OCI-LY1 (cell line): ENCODE measurements at regions not wholly inside any gene's neighbourhood (a gene's known extent, or its start where the extent isn't known, plus 50 kb on each side); places are given as distances from the start of the nearest gene placed in this dataset.

Experiments used
- H2AFZ ChIP-seq: fragments of 200-600 bp; sonication (generic), shearing (Covaris generic); 2 replicates; pipeline ENCODE4 v1.6.0; 2014; ENCODE audit warnings: antibody characterized with exemption, mild to moderate bottlenecking, low read length
- H3F3A ChIP-seq: fragments of 200-600 bp; sonication (generic), shearing (Covaris generic); 2 replicates; pipeline ENCODE4 v1.6.0; 2014; ENCODE audit warnings: mild to moderate bottlenecking, antibody characterized with exemption, low read length, moderate library complexity; ENCODE audit not compliant: insufficient read depth
- H3K27ac ChIP-seq: fragments of 200-600 bp; sonication (generic); 2 replicates; pipeline ENCODE4 v1.5.1; 2014; ENCODE audit warnings: low read length, mixed run types, mild to moderate bottlenecking, low read depth; ENCODE audit not compliant: poor library complexity, severe bottlenecking
- H3K27me3 ChIP-seq: fragments of 200-600 bp; sonication (generic); 2 replicates; pipeline ENCODE4 v1.6.0; 2014; ENCODE audit warnings: antibody characterized with exemption, mild to moderate bottlenecking, low read length, moderate library complexity; ENCODE audit not compliant: insufficient read depth
- H3K36me3 ChIP-seq: fragments of 200-600 bp; sonication (generic); 2 replicates; pipeline ENCODE4 v1.6.1; 2014; ENCODE audit warnings: mild to moderate bottlenecking, antibody characterized with exemption, low read length, moderate library complexity, mixed read lengths; ENCODE audit not compliant: insufficient read depth
- H3K4me1 ChIP-seq: fragments of 200-600 bp; sonication (generic); 2 replicates; pipeline ENCODE4 v1.5.1; 2014; ENCODE audit warnings: mild to moderate bottlenecking, low read length, moderate library complexity; ENCODE audit not compliant: insufficient read depth, severe bottlenecking
- H3K4me2 ChIP-seq: fragments of 200-600 bp; sonication (generic), shearing (Covaris generic); 2 replicates; pipeline ENCODE4 v1.6.1; 2014; ENCODE audit warnings: low read length
- H3K4me3 ChIP-seq: fragments of 200-600 bp; sonication (generic); 2 replicates; pipeline ENCODE4 v1.5.1; 2014; ENCODE audit warnings: low read length, low read depth, mild to moderate bottlenecking, mixed read lengths; ENCODE audit not compliant: poor library complexity, severe bottlenecking
- H3K79me2 ChIP-seq: fragments of 200-600 bp; shearing (Covaris generic); 2 replicates; pipeline ENCODE4 v1.6.1; 2016; ENCODE audit warnings: mixed run types, low read length, mixed read lengths; ENCODE audit not compliant: insufficient read depth
- H3K9ac ChIP-seq: fragments of 200-600 bp; sonication (generic), shearing (Covaris generic); 2 replicates; pipeline ENCODE4 v1.6.1; 2014; ENCODE audit warnings: mild to moderate bottlenecking, low read length, mixed read lengths
- H3K9me2 ChIP-seq: fragments of 200-600 bp; sonication (generic), shearing (Covaris generic); 2 replicates; pipeline ENCODE4 v1.6.1; 2014; ENCODE audit warnings: low read depth, mild to moderate bottlenecking, low read length, mixed read lengths
- H3K9me3 ChIP-seq: fragments of 200-600 bp; shearing (Covaris generic); 2 replicates; pipeline ENCODE4 v1.6.1; 2014; ENCODE audit warnings: low read length, mixed read lengths
- H4K20me1 ChIP-seq: fragments of 200-600 bp; sonication (generic), shearing (Covaris generic); 2 replicates; pipeline ENCODE4 v1.6.0; 2016; ENCODE audit warnings: mild to moderate bottlenecking, low read length; ENCODE audit not compliant: insufficient read depth
- CTCF ChIP-seq: fragments of 200-600 bp; sonication (generic), shearing (Covaris generic); IDR thresholded peaks from 2 replicates; pipeline ENCODE4 v1.5.1; 2017; ENCODE audit warnings: mild to moderate bottlenecking, antibody characterized with exemption, low read length, moderate library complexity, mixed read lengths
- EZH2 ChIP-seq: fragments of 200-600 bp; sonication (generic), shearing (Covaris generic); IDR thresholded peaks from 2 replicates; pipeline ENCODE4 v1.8.0; 2017; ENCODE audit warnings: borderline replicate concordance, mixed run types, mild to moderate bottlenecking, antibody characterized with exemption, low read length, moderate library complexity, mixed read lengths

GRCh38 chr3:104447681-104448080 is 919.0 kb upstream of the ALCAM start:
- Histone ChIP-seq H3K27ac (no peak overlapping the region), H4K20me1 (no peaks in the 10 kb centered on the region), H3K9ac (no peak overlapping the region), H3K79me2 (no peaks in the 10 kb centered on the region), H3K4me2 (no peak overlapping the region), H3K27me3 (no peaks in the 10 kb centered on the region), H3K9me2 (no peaks in the 10 kb centered on the region), H3K4me1 (no peaks in the 10 kb centered on the region), H2AFZ (no peak overlapping the region), H3K9me3 (no peaks in the 10 kb centered on the region), H3F3A (no peaks in the 10 kb centered on the region), H3K36me3 (no peaks in the 10 kb centered on the region), H3K4me3 (no peak overlapping the region)
- no peak for TF ChIP-seq EZH2
- TF ChIP-seq CTCF: no peak

- no peaks in the 10 kb centered on the region for H3K36me3 ChIP-seq
- no peaks in the 10 kb centered on the region for H3K9me3 ChIP-seq
- no peaks in the 10 kb centered on the region for H3F3A ChIP-seq
- H4K20me1 ChIP-seq: no peaks in the 10 kb centered on the region
- no peaks in the 10 kb centered on the region for H3K4me1 ChIP-seq
- no peak overlapping the region for H3K27ac ChIP-seq
- no peak overlapping the region for H3K4me3 ChIP-seq
- H3K9me2 ChIP-seq: no peaks in the 10 kb centered on the region
- TF ChIP-seq EZH2: no peak
- TF ChIP-seq CTCF: no peak
- H3K79me2 ChIP-seq: no peaks in the 10 kb centered on the region
- no peak overlapping the region for H2AFZ ChIP-seq
- H3K9ac ChIP-seq: no peak overlapping the region
- no peaks in the 10 kb centered on the region for H3K27me3 ChIP-seq
- no peak overlapping the region for H3K4me2 ChIP-seq
These were observed 914.0 kb upstream of the ALCAM start for GRCh38 chr3:104452697-104453096.

GRCh38 chr3:104458657-104459056 is 908.1 kb upstream of the ALCAM start:
- Histone ChIP-seq H3K36me3 (no peaks in the 10 kb centered on the region), H3K4me1 (no peaks in the 10 kb centered on the region), H4K20me1 (no peaks in the 10 kb centered on the region), H3K4me3 (no peak overlapping the region), H3F3A (0 out of 2 replicates have a peak, but pooled peaks cover 5% of the 10 kb centered on the region), H3K9me3 (no peaks in the 10 kb centered on the region), H3K9me2 (no peaks in the 10 kb centered on the region), H3K4me2 (no peak overlapping the region), H3K79me2 (no peaks in the 10 kb centered on the region), H3K9ac (no peak overlapping the region), H2AFZ (no peak overlapping the region), H3K27ac (no peak overlapping the region), H3K27me3 (no peaks in the 10 kb centered on the region)
- TF ChIP-seq EZH2: no peak
- no peak for TF ChIP-seq CTCF
